ENCODE measurements at regions not wholly inside any gene's neighbourhood (a gene's known extent, or its start where the extent isn't known, plus 50 kb on each side); places are given as distances from the start of the nearest gene placed in this dataset.

DNA sequence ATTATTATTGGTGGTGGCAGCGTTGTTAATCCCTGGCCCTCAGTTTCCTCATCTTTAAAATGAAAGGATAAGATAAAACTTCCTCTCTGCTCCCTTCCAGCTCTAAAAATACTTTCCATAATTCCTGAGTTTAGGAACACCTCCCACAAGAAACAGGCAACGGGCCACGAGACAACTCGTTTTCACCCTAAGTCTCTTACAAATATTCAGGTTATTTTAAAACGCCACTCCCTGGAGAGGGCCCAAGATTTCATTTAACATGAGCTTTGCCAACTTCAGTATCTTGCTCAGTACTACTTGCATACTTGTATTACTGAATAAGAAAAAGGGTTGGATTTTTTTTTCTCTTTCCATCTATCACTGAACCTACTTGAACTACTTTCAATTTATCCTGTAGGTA, 611.1 kb upstream of the FANCL start:
- H3K36me3 ChIP-seq: no peaks in the 10 kb centered on the region
- no peak overlapping the region for H3K27ac ChIP-seq
- H3K27me3 ChIP-seq (ENCODE audit: low read depth): no peaks in the 10 kb centered on the region
- DNase-seq (no peak), ATAC-seq (no peak)
- H3K9me3 ChIP-seq: no peaks in the 10 kb centered on the region
- intact Hi-C loops (cut with DNase I): no loop called here
- H3K4me1 ChIP-seq: no peaks in the 10 kb centered on the region
- H3K4me3 ChIP-seq: no peak overlapping the region
- TF ChIP-seq, protein P1, sequence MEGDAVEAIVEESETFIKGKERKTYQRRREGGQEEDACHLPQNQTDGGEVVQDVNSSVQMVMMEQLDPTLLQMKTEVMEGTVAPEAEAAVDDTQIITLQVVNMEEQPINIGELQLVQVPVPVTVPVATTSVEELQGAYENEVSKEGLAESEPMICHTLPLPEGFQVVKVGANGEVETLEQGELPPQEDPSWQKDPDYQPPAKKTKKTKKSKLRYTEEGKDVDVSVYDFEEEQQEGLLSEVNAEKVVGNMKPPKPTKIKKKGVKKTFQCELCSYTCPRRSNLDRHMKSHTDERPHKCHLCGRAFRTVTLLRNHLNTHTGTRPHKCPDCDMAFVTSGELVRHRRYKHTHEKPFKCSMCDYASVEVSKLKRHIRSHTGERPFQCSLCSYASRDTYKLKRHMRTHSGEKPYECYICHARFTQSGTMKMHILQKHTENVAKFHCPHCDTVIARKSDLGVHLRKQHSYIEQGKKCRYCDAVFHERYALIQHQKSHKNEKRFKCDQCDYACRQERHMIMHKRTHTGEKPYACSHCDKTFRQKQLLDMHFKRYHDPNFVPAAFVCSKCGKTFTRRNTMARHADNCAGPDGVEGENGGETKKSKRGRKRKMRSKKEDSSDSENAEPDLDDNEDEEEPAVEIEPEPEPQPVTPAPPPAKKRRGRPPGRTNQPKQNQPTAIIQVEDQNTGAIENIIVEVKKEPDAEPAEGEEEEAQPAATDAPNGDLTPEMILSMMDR (IDR thresholded peaks at IDR 0.05): no peak

DNA sequence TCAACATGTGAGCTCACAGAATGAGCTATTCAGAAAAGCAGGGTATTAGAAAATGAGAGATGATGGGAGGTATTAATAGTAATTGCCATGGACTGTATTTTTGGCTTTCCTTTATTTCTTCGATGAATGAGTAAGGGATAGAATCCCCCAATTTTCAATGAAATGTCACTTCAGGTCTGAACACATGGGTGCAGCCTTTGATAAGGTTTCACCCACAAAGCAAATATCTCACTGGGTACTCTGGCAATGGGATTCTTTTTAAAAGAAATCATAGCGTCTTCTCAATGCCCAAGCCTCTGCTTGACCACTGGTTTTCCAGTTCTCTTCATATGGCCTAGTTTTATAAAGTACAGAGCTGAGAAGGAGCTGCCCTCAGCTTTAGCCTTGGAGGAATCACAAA, 610.5 kb upstream of the FANCL start:
- Histone ChIP-seq H3K4me3 (no peak overlapping the region), H3K36me3 (no peaks in the 10 kb centered on the region), H3K27ac (no peak overlapping the region), H3K27me3 (ENCODE audit: low read depth) (no peaks in the 10 kb centered on the region), H3K4me1 (no peaks in the 10 kb centered on the region), H3K9me3 (no peaks in the 10 kb centered on the region)
- intact Hi-C loops (cut with DNase I): no loop called here
- ATAC-seq (no peak), DNase-seq (no peak)
- TF ChIP-seq, protein P1 (IDR thresholded peaks at IDR 0.05): no peak

- H3K9me3 ChIP-seq: no peaks in the 10 kb centered on the region
- TF ChIP-seq, protein P1 (IDR thresholded peaks at IDR 0.05): no peak
- H3K27ac ChIP-seq: no peak overlapping the region
- no peak for DNase-seq
- no peak overlapping the region for H3K4me3 ChIP-seq
- intact Hi-C loops (cut with DNase I): no loop called here
- H3K36me3 ChIP-seq: no peaks in the 10 kb centered on the region
- no peak for ATAC-seq
- H3K27me3 ChIP-seq (ENCODE audit: low read depth): no peaks in the 10 kb centered on the region
- no peaks in the 10 kb centered on the region for H3K4me1 ChIP-seq
Measured at GRCh38 chr2:58845011-58845410, 603.9 kb upstream of the FANCL start.

DNA sequence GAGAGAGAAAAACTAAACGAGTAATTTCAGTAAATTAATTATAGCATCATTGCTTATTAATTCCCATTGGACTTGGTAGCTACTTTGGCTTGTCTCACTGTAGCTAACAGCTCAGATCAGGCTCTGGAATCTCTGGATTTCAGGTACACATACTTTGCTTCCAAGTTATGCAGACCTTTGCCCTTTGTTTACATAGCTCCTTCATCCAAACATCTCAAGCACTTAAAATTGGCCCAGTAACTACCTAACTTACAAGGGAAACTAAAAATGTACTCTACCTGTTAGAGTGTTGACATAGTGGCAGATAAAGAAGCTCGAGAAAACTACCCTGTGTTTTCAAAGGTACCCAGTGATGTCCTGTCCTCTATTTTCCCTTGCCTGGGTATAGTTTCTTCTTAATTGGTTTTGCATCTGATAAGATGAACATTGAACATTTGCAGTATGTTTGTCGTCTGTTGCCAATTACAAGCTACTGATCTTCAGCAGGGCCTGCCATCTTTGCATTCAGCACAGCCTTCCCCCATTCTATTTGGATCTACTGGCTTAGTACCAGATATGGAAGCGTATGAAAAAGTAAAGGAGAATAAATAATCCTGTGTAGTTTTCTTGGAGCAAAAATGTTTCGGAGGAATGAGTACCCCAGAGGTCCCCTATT, 601.5 kb upstream of the FANCL start:
- no peak for DNase-seq
- intact Hi-C loops (cut with DNase I): no loop called here
- H3K27me3 ChIP-seq (ENCODE audit: low read depth): no peaks in the 10 kb centered on the region
- H3K27ac ChIP-seq: no peak overlapping the region
- TF ChIP-seq, protein P1 (IDR thresholded peaks at IDR 0.05): no peak
- H3K4me1 ChIP-seq: no peaks in the 10 kb centered on the region
- H3K36me3 ChIP-seq: no peaks in the 10 kb centered on the region
- peak; percentile 76 to 96 for ATAC-seq
- no peak overlapping the region for H3K4me3 ChIP-seq
- H3K9me3 ChIP-seq: no peaks in the 10 kb centered on the region

- no peak overlapping the region for H3K27ac ChIP-seq
- no peaks in the 10 kb centered on the region for H3K36me3 ChIP-seq
- H3K27me3 ChIP-seq (ENCODE audit: low read depth): no peaks in the 10 kb centered on the region
- H3K9me3 ChIP-seq: peaks cover 4% of the 10 kb centered on the region
- no peak overlapping the region for H3K4me3 ChIP-seq
- no peak for DNase-seq
- H3K4me1 ChIP-seq: no peaks in the 10 kb centered on the region
- TF ChIP-seq, protein P1 (IDR thresholded peaks at IDR 0.05): no peak
- intact Hi-C loops (cut with DNase I): no loop called here
- peak; percentile 23 to 37 for ATAC-seq
Measured at GRCh38 chr2:58834404-58834803, 593.3 kb upstream of the FANCL start.
